ENCODE measurements at regions not wholly inside any gene's neighbourhood (a gene's known extent, or its start where the extent isn't known, plus 50 kb on each side); places are given as distances from the start of the nearest gene placed in this dataset.

DNA sequence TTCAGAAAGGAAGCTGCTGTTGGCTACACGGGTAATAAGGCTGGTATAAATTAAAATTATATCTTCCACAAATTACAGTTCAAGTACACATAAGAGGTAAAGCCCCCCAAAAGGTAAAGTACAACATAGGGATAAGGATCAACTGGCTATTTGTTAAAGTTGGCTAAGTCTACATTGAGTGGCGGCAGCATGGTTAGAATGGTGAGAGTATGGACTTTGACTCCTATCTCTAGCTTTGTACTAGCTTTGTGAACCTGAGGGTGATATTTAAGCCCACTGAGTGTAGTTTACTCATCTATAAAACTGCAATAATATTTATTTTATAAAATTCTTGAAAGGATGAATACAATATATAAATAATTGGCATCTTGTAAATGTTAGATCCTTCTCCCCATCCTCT is 542.8 kb downstream of the DSC3 start:
- H3K4me3 ChIP-seq, result no peak overlapping the region
- DNase-seq, result no peak
- H3K4me1 ChIP-seq, result no peaks in the 10 kb centered on the region
- TF ChIP-seq, protein P1, sequence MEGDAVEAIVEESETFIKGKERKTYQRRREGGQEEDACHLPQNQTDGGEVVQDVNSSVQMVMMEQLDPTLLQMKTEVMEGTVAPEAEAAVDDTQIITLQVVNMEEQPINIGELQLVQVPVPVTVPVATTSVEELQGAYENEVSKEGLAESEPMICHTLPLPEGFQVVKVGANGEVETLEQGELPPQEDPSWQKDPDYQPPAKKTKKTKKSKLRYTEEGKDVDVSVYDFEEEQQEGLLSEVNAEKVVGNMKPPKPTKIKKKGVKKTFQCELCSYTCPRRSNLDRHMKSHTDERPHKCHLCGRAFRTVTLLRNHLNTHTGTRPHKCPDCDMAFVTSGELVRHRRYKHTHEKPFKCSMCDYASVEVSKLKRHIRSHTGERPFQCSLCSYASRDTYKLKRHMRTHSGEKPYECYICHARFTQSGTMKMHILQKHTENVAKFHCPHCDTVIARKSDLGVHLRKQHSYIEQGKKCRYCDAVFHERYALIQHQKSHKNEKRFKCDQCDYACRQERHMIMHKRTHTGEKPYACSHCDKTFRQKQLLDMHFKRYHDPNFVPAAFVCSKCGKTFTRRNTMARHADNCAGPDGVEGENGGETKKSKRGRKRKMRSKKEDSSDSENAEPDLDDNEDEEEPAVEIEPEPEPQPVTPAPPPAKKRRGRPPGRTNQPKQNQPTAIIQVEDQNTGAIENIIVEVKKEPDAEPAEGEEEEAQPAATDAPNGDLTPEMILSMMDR (IDR thresholded peaks at IDR 0.05), result no peak
- no peak overlapping the region for H3K9ac ChIP-seq (ENCODE audit: low read depth in 2 of 2, low read length in 2 of 2)
- intact Hi-C loops (cut with DNase I), result no loop called here
- no peak overlapping the region for H3K27ac ChIP-seq
- H3K9me3 ChIP-seq, result no peaks in the 10 kb centered on the region
- no peaks in the 10 kb centered on the region for H3K27me3 ChIP-seq
- H3K36me3 ChIP-seq, result no peaks in the 10 kb centered on the region

DNA sequence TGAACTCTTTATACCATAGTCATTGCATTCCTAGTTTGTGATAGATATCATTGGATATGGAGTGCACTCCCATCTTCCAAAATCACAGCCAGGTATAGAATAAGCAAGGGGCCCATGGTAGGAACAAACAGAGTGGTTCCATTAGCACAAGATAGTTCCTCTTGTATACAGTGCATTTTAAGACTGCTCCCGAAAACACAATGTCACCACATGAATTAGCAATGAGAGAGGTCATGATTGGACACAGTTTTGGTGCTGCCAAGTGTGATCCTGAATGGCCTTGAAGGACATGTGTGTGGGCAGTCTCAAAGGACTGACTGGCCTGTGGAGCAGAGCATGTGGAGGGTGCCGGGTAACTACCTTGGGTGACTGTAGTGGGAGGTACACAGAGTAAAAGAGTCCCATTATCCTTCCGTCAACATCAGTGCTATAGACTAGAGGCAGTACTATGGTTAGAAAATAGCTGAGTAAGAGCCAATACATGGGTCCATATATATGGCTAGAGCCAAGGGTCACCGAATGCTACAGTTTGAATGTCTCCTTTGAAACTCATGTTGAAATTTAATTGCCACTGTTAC is 549.9 kb downstream of the DSC3 start:
- no peaks in the 10 kb centered on the region for H3K36me3 ChIP-seq
- TF ChIP-seq, protein P1 (IDR thresholded peaks at IDR 0.05), result no peak
- no peak overlapping the region for H3K4me3 ChIP-seq
- no peak overlapping the region for H3K9ac ChIP-seq (ENCODE audit: low read depth in 2 of 2, low read length in 2 of 2)
- no peaks in the 10 kb centered on the region for H3K27me3 ChIP-seq
- H3K4me1 ChIP-seq, result no peaks in the 10 kb centered on the region
- no peak overlapping the region for H3K27ac ChIP-seq
- DNase-seq, result no peak
- intact Hi-C loops (cut with DNase I), result no loop called here
- no peaks in the 10 kb centered on the region for H3K9me3 ChIP-seq

DNA sequence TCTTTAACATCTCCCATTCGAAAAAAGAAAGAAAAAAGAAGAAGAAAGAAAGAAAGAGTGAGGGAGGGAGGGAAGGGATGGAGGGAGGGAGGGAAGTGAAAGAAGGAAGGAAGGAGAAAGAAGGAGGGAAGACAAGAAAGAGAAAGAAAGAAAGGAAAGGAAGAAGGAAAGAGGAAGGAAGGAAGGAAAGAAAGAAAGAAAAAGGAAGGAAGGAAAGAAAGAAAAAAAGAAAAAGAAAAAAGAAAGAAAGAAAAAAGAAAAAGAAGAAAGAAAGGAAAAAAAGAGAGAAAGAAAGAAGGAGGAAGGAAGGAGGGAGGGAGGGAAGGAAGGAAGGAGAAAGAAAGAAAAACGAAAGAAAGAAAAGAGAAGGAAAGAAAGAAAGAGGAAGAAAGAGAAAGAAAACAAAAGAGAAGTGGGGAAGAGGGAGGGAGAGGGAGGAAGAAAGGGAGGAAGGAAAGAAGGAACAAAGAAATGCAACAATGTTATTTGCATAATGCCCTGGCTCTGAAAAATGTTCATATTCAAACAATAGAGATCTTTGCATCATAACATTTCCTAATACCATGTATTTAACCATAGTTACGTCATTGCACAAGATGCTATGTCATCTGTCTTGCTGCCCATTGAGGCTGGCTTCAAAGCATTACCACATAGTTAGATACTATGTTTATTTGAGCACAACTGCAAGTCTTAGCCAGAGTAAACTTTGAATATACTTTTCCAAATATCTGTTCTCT is 550.6 kb downstream of the DSC3 start:
- no peaks in the 10 kb centered on the region for H3K36me3 ChIP-seq
- H3K9me3 ChIP-seq, result no peaks in the 10 kb centered on the region
- no peak overlapping the region for H3K9ac ChIP-seq (ENCODE audit: low read depth in 2 of 2, low read length in 2 of 2)
- H3K27me3 ChIP-seq, result no peaks in the 10 kb centered on the region
- H3K4me1 ChIP-seq, result no peaks in the 10 kb centered on the region
- no peak overlapping the region for H3K4me3 ChIP-seq
- intact Hi-C loops (cut with DNase I), result no loop called here
- DNase-seq, result no peak
- no peak overlapping the region for H3K27ac ChIP-seq
- TF ChIP-seq, protein P1 (IDR thresholded peaks at IDR 0.05), result no peak

DNA sequence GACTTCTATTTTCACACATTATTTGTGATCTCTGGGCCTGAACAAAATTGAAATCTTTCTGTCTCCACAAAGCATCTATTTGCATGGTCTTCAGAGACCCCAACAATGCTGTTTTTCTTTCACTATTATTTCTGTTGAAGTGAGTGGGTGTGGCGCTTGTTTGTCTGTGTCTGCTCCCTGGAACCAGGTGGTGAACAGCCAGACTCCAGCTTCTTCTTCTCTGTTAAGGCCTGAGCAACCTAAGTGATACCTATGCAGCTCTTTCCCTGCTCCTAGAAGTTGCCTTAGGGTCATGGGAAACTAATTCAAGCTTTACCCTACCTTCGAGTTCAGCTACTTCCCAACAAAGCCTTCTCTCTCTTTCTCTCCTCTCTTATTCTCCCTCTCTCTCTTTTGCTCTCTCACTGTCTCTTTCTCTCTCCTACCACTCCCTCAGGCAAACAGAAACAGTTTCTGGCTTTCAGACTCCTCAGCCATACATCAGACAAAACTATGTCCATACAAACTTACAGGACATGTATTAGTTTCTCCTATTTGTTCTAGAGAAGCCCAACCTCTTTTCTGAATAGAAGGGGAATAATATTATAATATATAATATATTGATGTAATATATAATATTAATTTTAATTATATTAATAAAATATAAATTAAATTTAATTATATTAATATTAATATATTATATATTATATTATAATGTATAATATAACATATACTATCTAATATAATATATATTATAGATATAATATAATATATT is 552.5 kb downstream of the DSC3 start:
- TF ChIP-seq, protein P1 (IDR thresholded peaks at IDR 0.05), result no peak
- no peaks in the 10 kb centered on the region for H3K27me3 ChIP-seq
- H3K27ac ChIP-seq, result no peak overlapping the region
- DNase-seq, result no peak
- no peak overlapping the region for H3K9ac ChIP-seq (ENCODE audit: low read depth in 2 of 2, low read length in 2 of 2)
- H3K4me3 ChIP-seq, result no peak overlapping the region
- intact Hi-C loops (cut with DNase I), result no loop called here
- H3K9me3 ChIP-seq, result no peaks in the 10 kb centered on the region
- no peaks in the 10 kb centered on the region for H3K4me1 ChIP-seq
- H3K36me3 ChIP-seq, result no peaks in the 10 kb centered on the region

DNA sequence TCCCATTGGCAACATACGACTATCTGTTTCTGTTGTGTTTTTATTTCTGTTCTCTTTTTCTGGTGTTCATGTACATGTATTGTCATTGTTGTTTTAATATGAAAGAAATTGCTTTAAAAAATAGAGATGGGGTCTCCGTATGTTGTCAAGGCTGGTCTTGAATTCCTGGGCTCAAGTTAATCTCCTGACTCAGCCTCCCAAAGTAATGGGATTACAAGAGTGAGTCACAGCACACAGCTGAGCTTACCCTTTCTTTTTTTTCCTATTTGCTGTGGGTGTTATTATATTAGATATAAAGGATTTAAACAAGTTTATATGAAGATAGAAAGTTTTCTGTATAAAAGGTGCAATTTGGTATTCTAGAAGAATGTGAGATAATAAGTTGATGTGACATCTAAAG is 554.6 kb downstream of the DSC3 start:
- Histone ChIP-seq H3K27me3 (no peaks in the 10 kb centered on the region), H3K9ac (ENCODE audit: low read depth in 2 of 2, low read length in 2 of 2) (no peak overlapping the region), H3K9me3 (no peaks in the 10 kb centered on the region), H3K4me3 (no peak overlapping the region), H3K36me3 (no peaks in the 10 kb centered on the region), H3K4me1 (no peaks in the 10 kb centered on the region), H3K27ac (no peak overlapping the region)
- TF ChIP-seq, protein P1 (IDR thresholded peaks at IDR 0.05), result no peak
- intact Hi-C loops (cut with DNase I), result no loop called here
- no peak for DNase-seq

All from colonic mucosa (tissue), 4 donors.